HPDE6-E6E7 (cell line): ENCODE measurements at regions not wholly inside any gene's neighbourhood (a gene's known extent, or its start where the extent isn't known, plus 50 kb on each side); places are given as distances from the start of the nearest gene placed in this dataset.
"Not testable (repeated sequence)": the region's sequence is repeated elsewhere in the genome, so short reads cannot be mapped to it uniquely, and the experiment has no call there.

Experiments
- DNase-seq: peaks from one replicate; pipeline ENCODE4 v3.0.0; 2011; ENCODE audit warnings: missing footprints; ENCODE audit errors: extremely low spot score

GRCh38 chr5:152181461-152181860 lies 223.6 kb downstream of the NMUR2 start:
- DNase-seq = no peak

- no peak for DNase-seq
Observed at GRCh38 chr5:152178350-152178699, 226.8 kb downstream of the NMUR2 start.

- no peak for DNase-seq
Observed at GRCh38 chr5:152177626-152178349, 227.3 kb downstream of the NMUR2 start.

GRCh38 chr5:152171888-152172287 lies 233.2 kb downstream of the NMUR2 start:
- DNase-seq = no peak

GRCh38 chr5:152170350-152170749 lies 234.7 kb downstream of the NMUR2 start:
- DNase-seq = no peak

- DNase-seq = no peak
Observed at GRCh38 chr5:152164860-152165259, 240.2 kb upstream of the GLRA1 start.

- DNase-seq = not testable (repeated sequence)
Observed at GRCh38 chr5:152159894-152160293, 235.2 kb upstream of the GLRA1 start.

- DNase-seq = not testable (repeated sequence)
Observed at GRCh38 chr5:152154452-152154851, 229.8 kb upstream of the GLRA1 start.

- DNase-seq = no peak
Observed at GRCh38 chr5:152151940-152152339, 227.3 kb upstream of the GLRA1 start.

GRCh38 chr5:152151113-152151512 lies 226.5 kb upstream of the GLRA1 start:
- no peak for DNase-seq

GRCh38 chr5:152147286-152147685 lies 222.6 kb upstream of the GLRA1 start:
- DNase-seq = no peak

GRCh38 chr5:152146566-152146965 lies 221.9 kb upstream of the GLRA1 start:
- DNase-seq = no peak

GRCh38 chr5:152144556-152144955 lies 219.9 kb upstream of the GLRA1 start:
- no peak for DNase-seq

GRCh38 chr5:152144030-152144429 lies 219.4 kb upstream of the GLRA1 start:
- DNase-seq = no peak

- peak; percentile 63 for DNase-seq
Observed at GRCh38 chr5:152142840-152143469, 218.3 kb upstream of the GLRA1 start.

GRCh38 chr5:152140347-152140746 lies 215.7 kb upstream of the GLRA1 start:
- no peak for DNase-seq

- no peak for DNase-seq
Observed at GRCh38 chr5:152137063-152137462, 212.4 kb upstream of the GLRA1 start.

- DNase-seq = no peak
Observed at GRCh38 chr5:152136321-152136720, 211.7 kb upstream of the GLRA1 start.

GRCh38 chr5:152135827-152136226 lies 211.2 kb upstream of the GLRA1 start:
- no peak for DNase-seq

- DNase-seq = no peak
Observed at GRCh38 chr5:152125661-152126205, 201.1 kb upstream of the GLRA1 start.

GRCh38 chr5:152124409-152125041 lies 199.9 kb upstream of the GLRA1 start:
- DNase-seq = no peak

GRCh38 chr5:152118676-152119470 lies 194.2 kb upstream of the GLRA1 start:
- no peak for DNase-seq
